ENCODE measurements at regions not wholly inside any gene's neighbourhood (a gene's known extent, or its start where the extent isn't known, plus 50 kb on each side); places are given as distances from the start of the nearest gene placed in this dataset.

DNA sequence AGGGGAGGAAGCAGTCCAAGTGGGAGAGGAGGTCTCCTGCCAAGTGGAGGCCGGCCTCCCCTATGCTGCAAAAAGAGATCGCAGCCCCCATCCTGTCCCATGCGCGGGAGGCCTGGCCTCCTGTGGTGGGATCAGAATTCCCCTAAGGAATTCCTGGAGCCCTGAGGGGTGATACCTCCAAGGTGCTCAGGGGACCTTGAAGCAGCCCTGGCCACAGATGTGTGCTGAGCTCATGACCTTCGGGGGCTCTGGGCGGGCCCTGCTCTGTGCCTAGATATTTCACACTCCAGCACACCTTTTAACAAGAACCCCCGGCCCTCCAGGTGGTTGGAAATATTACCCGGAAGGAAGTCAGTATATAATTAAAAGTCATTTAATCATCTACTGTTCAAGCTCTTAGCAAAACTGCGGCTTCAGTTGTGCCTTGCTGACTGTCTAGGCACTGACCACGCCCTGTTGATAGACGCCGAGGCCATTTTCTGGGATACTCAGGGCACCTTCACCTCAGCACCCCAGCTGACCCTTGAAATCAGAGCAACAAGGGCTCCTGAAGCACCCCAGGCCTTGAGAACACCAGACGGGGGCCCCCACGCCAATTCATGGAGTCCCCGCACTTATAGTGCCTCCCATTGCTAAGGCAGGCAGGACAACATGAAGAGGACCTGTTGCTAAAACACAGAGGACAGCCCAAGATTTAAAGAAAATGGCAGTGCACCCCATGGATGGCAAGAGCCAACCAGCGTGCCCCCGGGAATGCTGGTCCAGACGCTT lies 119.1 kb downstream of the NDUFA10 start:
- TF ChIP-seq, protein P1, sequence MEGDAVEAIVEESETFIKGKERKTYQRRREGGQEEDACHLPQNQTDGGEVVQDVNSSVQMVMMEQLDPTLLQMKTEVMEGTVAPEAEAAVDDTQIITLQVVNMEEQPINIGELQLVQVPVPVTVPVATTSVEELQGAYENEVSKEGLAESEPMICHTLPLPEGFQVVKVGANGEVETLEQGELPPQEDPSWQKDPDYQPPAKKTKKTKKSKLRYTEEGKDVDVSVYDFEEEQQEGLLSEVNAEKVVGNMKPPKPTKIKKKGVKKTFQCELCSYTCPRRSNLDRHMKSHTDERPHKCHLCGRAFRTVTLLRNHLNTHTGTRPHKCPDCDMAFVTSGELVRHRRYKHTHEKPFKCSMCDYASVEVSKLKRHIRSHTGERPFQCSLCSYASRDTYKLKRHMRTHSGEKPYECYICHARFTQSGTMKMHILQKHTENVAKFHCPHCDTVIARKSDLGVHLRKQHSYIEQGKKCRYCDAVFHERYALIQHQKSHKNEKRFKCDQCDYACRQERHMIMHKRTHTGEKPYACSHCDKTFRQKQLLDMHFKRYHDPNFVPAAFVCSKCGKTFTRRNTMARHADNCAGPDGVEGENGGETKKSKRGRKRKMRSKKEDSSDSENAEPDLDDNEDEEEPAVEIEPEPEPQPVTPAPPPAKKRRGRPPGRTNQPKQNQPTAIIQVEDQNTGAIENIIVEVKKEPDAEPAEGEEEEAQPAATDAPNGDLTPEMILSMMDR (IDR thresholded peaks at IDR 0.05), result no peak
- no peak for TF ChIP-seq POLR2AphosphoS5 (IDR thresholded peaks at IDR 0.05)

Measured in stomach (tissue), 4 donors.